SH-SY5Y (cell line): ENCODE measurements at regions not wholly inside any gene's neighbourhood (a gene's known extent, or its start where the extent isn't known, plus 50 kb on each side); places are given as distances from the start of the nearest gene placed in this dataset.

ENCODE experiments used
- GATA2 ChIP-seq: IDR thresholded peaks from 2 replicates; pipeline ENCODE4 v1.6.1; 2011; ENCODE audit warnings: mild to moderate bottlenecking, low read depth, low read length
- GATA3 ChIP-seq: IDR thresholded peaks from 2 replicates; pipeline ENCODE4 v1.6.1; 2011; ENCODE audit warnings: low read depth, mild to moderate bottlenecking, low read length, moderate library complexity

DNA sequence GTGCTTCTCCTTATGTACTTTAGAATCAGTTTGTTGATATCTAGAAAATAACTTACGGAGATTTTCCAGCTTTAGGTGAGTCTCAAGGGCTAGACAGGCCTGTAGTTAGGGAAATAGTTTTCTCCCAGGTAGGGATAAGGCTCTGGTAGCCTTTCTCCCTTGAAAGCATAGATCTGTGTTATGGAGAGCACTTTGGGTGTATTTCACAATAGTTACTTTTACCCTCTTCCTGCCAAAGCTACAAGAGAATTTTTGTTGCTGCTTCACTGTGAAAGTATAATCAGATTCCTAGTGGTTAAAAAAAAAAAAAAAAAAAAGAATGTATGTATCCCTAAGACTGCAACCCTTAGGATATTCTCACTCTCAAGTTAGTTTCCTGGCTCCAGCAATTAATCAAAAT is 267.5 kb downstream of the PIK3C3 start:
- TF ChIP-seq GATA3 (no peak), GATA2 (no peak)

DNA sequence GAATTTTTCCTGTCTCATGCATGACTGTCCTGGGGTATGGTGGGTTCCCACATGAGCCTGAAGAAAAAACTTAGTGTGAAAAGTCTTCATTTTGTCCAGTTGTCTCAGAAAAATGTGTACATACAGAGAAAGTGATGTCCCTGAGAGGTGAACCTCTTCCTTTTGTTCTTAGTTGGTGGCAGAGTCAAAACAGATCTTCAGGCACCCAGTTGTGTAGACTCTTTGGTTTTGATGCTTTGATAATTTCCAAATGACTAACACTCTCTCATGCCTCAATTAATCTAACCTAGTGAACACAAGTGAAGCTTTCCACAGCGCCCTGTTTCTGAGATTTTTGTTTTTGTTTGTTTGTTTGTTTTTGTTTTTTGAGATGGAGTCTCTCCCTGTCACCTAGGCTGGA is 273.5 kb downstream of the PIK3C3 start:
- no peak for TF ChIP-seq GATA3
- TF ChIP-seq GATA2 = no peak

- no peak for TF ChIP-seq GATA3
- no peak for TF ChIP-seq GATA2
Observed at GRCh38 chr18:42229211-42230210, 274.5 kb downstream of the PIK3C3 start.

DNA sequence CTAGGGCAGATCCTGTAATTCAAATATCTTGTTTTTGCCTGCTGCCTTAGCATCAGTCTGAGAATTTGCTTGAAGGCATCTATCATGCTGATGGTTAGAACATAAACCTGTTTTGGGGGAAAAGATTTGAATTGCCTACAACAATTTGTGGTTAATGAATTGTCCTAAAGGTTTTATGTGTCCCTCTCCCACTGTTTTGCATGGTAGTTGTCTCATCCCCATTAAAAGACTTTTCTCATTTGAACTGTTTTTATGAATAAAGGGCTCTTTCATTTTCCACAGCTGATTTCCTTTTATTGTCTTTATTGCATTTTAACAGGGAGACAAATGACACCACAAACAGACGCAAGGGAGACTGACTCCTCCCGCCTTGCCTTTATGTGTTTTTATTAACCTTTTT is 275.6 kb downstream of the PIK3C3 start:
- TF ChIP-seq GATA2 (no peak), GATA3 (no peak)

DNA sequence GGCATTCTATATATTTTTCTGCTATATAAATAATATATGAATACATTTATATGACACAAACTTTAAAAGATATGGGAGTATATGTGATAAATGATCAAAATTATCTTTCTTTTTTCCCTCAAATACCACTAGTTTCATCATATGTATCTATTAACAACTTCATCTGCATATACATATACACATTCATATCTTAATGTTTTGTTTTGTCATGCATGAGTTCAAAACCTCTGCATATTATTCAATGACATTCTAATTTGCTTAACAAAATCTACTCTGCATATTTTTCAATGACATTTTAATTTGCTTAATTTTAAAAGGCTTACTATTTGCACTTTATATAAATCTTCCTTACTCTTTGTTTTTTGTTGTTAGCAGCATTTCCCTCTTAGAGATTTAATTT is 276.2 kb downstream of the PIK3C3 start:
- TF ChIP-seq GATA3 (no peak), GATA2 (no peak)

DNA sequence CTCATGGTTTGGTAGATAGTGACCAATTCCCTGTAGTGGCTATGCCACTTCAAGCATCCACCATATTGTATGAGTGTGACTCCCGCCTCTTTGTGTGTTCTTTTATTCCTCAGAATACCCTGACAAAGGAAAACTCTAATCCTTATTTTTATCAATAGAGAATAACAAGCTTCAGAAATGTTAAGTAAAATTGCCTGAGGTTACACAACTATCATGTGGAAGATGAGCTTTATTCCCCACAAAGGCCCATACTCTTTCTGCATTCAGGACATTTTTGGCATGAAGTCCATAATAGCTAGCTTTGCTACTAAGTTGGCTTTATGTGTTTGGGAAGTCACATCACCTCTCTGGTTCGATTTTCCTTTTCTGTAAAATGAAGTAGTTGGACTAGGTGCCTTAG is 276.8 kb downstream of the PIK3C3 start:
- TF ChIP-seq GATA2 (no peak), GATA3 (no peak)

DNA sequence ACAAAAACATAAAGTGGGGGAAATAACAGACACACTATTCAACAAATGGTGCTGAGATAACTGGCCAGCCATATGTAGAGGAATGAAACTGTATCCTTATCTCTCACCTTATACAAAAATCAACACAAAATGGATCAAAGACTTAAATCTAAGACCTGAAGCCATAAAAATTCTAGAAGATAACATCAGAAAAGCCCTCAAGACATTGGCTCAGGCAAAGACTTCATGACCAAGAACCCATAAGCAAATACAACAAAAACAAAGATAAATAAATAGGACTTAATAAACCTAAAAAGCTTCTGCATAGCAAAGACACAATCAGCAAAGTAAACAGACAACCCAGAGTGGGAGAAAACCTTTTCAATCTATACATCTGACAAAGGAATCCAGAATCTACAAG is 278.9 kb downstream of the PIK3C3 start:
- TF ChIP-seq GATA2 (no peak), GATA3 (no peak)

DNA sequence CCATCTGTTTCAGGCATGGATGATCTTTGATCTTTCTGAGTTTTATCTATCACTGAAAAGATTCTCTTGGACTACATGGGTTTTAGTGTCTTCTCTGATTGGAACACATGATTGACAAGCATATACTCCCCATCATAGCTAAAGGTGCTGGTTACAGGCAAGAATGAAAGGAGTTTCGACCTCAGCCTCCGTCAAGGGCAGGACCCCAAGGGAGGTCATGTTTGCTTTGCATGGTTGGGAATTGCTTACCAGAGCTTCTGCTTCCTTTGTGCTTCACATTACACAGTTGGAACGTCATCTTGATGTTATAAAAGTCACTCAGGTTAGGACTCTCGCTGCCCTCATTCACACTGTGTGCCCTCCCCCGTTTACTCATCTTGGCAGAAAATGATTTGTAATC is 287.7 kb downstream of the PIK3C3 start:
- no peak for TF ChIP-seq GATA2
- no peak for TF ChIP-seq GATA3

- TF ChIP-seq GATA2 (no peak), GATA3 (no peak)
Observed at GRCh38 chr18:42245137-42245536, 290.1 kb downstream of the PIK3C3 start.

GRCh38 chr18:42255908-42256765 is 301.1 kb downstream of the PIK3C3 start:
- no peak for TF ChIP-seq GATA2
- no peak for TF ChIP-seq GATA3

GRCh38 chr18:42258301-42258965 is 303.4 kb downstream of the PIK3C3 start:
- TF ChIP-seq GATA2 (no peak), GATA3 (no peak)

- TF ChIP-seq GATA2 (no peak), GATA3 (no peak)
Observed at GRCh38 chr18:42261731-42262130, 306.7 kb downstream of the PIK3C3 start.

DNA sequence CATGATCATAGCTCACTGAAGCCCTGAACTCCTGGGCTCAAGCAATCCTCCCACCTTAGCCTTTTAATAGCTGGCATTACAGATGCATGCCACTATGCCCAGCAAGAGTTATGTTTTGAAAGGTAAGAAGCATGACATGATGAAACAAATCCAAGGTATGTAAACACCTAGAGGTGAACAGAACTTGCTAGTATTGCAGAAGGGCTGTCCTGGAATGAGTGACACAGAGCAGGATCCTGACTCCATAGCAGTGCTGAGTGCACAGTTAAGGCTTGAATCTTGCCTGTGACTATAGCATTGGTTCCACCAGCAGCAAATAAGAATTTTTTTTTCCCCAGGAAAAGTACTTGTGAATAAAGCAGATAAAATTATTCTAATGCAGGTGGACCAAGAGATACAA is 309.5 kb downstream of the PIK3C3 start:
- TF ChIP-seq GATA3 (no peak), GATA2 (no peak)

GRCh38 chr18:42268186-42268725 is 313.2 kb downstream of the PIK3C3 start:
- TF ChIP-seq GATA2 (no peak), GATA3 (no peak)

GRCh38 chr18:42268798-42269197 is 313.8 kb downstream of the PIK3C3 start:
- TF ChIP-seq GATA2 = no peak
- no peak for TF ChIP-seq GATA3
